PFSK-1 (cell line): ENCODE measurements at regions not wholly inside any gene's neighbourhood (a gene's known extent, or its start where the extent isn't known, plus 50 kb on each side); places are given as distances from the start of the nearest gene placed in this dataset.

Experiments
- POLR2AphosphoS5 ChIP-seq: IDR thresholded peaks from 2 replicates; pipeline ENCODE4 v1.6.1; 2012; ENCODE audit warnings: low read depth, mild to moderate bottlenecking, control low read depth, low read length, moderate library complexity
- TAF1 ChIP-seq: IDR thresholded peaks from 2 replicates; pipeline ENCODE4 v1.6.1; 2012; ENCODE audit warnings: low read length, control low read depth, borderline replicate concordance; ENCODE audit not compliant: insufficient read depth
- TF ChIP-seq, protein P1 (sequence below), 2 experiments: IDR thresholded peaks; 2 replicates each; pipeline versions ENCODE4 v1.6.1 to v1.8.0; 2011 to 2012; ENCODE audit warnings: low read depth in 2 of 2, low read length in 2 of 2, control low read depth in 1 of 2, inconsistent platforms in 1 of 2, mild to moderate bottlenecking in 1 of 2, moderate library complexity in 1 of 2; ENCODE audit not compliant: insufficient read depth in 1 of 2

DNA sequence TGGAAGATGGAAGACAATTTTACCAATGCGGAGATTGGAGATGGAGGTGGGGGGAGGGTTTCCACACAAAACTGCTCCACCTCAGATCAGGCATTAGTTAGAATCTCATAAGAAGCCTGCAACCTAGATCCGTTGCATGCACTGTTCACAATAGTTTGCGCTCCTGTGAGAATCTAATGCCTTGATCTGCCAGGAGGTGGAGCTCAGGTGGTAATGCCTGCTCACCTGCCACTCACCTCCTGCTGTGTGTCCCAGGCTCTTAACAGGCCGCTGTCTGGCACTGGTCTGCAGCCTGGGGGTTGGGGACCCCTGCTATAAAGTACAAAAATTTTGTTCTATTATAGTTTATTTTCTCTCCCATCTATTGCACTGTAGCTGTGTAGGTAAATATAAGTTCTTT is 84.9 kb upstream of the FOXG1 start:
- TF ChIP-seq POLR2AphosphoS5: no peak
- TF ChIP-seq, protein P1, sequence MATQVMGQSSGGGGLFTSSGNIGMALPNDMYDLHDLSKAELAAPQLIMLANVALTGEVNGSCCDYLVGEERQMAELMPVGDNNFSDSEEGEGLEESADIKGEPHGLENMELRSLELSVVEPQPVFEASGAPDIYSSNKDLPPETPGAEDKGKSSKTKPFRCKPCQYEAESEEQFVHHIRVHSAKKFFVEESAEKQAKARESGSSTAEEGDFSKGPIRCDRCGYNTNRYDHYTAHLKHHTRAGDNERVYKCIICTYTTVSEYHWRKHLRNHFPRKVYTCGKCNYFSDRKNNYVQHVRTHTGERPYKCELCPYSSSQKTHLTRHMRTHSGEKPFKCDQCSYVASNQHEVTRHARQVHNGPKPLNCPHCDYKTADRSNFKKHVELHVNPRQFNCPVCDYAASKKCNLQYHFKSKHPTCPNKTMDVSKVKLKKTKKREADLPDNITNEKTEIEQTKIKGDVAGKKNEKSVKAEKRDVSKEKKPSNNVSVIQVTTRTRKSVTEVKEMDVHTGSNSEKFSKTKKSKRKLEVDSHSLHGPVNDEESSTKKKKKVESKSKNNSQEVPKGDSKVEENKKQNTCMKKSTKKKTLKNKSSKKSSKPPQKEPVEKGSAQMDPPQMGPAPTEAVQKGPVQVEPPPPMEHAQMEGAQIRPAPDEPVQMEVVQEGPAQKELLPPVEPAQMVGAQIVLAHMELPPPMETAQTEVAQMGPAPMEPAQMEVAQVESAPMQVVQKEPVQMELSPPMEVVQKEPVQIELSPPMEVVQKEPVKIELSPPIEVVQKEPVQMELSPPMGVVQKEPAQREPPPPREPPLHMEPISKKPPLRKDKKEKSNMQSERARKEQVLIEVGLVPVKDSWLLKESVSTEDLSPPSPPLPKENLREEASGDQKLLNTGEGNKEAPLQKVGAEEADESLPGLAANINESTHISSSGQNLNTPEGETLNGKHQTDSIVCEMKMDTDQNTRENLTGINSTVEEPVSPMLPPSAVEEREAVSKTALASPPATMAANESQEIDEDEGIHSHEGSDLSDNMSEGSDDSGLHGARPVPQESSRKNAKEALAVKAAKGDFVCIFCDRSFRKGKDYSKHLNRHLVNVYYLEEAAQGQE (IDR thresholded peaks at IDR 0.05; ENCODE audit: insufficient read depth in 1 of 2, low read depth in 2 of 2, low read length in 2 of 2): no peak
- TF ChIP-seq TAF1: no peak
